Activated naive CD4-positive, alpha-beta T cell treated with anti-CD3 and anti-CD28 coated beads, Interleukin-2, amount 50 U/mL, for 72 hours (primary cell): ENCODE measurements at regions not wholly inside any gene's neighbourhood (a gene's known extent, or its start where the extent isn't known, plus 50 kb on each side); places are given as distances from the start of the nearest gene placed in this dataset.

Experiments
- ATAC-seq, 2 donors: fragments of 150-1000 bp; cut with Tn5 transposase; 2 replicates each; pipeline ENCODE4 v1.10.0; 2021; ENCODE audit warnings: mild to moderate bottlenecking in 2 of 2, moderate library complexity in 2 of 2
- DNase-seq, 2 donors: peaks; one replicate each; pipeline ENCODE4 v3.0.0; 2021 to 2022; ENCODE audit warnings: low spot score in 2 of 2
- H3K27ac Mint-ChIP-seq, 2 donors: one replicate each; pipeline ENCODE4 v1.8.0; 2022; ENCODE audit warnings: mild to moderate bottlenecking in 2 of 2, mixed read lengths in 2 of 2
- H3K36me3 Mint-ChIP-seq, 2 donors: one replicate each; pipeline ENCODE4 v1.8.0; 2022; ENCODE audit warnings: mixed read lengths in 2 of 2
- H3K9me3 Mint-ChIP-seq, 2 donors: one replicate each; pipeline ENCODE4 v1.8.0; 2022; ENCODE audit warnings: mixed read lengths in 2 of 2

GRCh38 chr1:30601316-30602085, 121.9 kb downstream of the MATN1 start:
- no peaks in the 10 kb centered on the region for H3K36me3 Mint-ChIP-seq
- peak overlapping the region in 1 of 2 donors; percentile 18 for H3K27ac Mint-ChIP-seq
- DNase-seq (no peak), ATAC-seq (no peak)
- H3K9me3 Mint-ChIP-seq, result no peaks in the 10 kb centered on the region

DNA sequence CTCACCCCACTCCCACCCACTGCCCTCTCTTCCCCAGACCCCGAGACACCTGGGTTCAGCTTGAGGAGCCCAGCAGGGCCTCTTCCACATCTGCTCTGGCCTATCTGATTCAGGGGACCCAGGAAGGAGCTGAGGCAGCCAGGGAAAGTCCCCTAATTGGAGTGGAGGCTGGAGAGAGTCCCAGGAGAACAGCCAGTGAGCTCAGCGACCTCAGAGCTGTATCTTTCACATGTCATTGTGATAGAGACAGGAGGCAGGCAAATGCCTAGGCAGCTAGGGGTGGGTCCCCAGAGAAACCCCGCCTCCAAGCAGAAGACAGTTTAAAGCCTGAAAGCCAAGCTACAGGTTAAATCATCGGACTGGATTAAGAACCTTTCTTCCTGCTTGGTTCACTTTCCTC, 122.7 kb downstream of the MATN1 start:
- ATAC-seq, result no peak
- DNase-seq, result no peak
- H3K9me3 Mint-ChIP-seq, result no peaks in the 10 kb centered on the region
- no peaks in the 10 kb centered on the region for H3K36me3 Mint-ChIP-seq
- no peak overlapping the region for H3K27ac Mint-ChIP-seq

DNA sequence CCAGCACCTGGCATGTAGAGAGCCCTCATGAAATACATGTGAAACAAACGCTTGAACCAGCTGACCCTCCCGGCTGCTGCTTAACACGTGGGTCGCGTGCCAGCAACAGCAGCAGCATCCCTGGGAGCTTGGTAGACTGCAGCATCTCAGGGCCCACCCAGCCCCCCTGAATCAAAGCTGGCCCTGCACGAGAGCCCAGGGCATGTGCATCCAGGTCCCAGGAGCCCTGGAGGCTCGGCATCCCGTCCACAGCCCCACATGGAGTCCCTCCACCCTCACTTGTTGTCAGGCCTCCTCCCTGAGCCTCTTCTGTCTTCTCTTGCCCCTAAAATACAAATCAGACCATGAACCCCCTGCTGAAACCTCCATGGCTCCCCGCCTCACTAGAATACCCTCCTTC, 123.1 kb downstream of the MATN1 start:
- DNase-seq (no peak), ATAC-seq (no peak)
- Mint-ChIP-seq H3K36me3 (no peaks in the 10 kb centered on the region), H3K27ac (no peak overlapping the region), H3K9me3 (no peaks in the 10 kb centered on the region)

DNA sequence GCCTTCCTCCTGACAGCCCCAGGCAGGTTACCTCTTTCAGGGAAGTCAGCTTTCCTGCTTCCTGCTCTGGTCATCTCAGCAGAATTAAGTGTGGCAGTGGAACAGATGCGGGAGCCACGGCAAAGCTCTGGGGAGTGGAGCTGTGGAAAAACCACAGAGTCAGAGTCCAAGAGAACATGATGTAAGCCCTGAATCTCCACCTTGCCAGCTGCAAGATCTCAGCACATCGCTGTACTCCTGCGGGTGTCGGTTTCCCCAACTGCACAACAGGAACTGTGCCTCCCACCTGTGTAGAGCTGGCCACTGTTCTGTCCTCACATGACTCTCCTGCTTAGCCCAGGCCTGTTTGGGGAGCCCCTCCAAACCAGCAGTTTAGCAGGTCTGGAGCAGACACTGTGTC, 123.7 kb downstream of the MATN1 start:
- DNase-seq, result no peak
- no peaks in the 10 kb centered on the region for H3K36me3 Mint-ChIP-seq
- no peak overlapping the region for H3K27ac Mint-ChIP-seq
- ATAC-seq, result no peak
- H3K9me3 Mint-ChIP-seq, result no peaks in the 10 kb centered on the region

DNA sequence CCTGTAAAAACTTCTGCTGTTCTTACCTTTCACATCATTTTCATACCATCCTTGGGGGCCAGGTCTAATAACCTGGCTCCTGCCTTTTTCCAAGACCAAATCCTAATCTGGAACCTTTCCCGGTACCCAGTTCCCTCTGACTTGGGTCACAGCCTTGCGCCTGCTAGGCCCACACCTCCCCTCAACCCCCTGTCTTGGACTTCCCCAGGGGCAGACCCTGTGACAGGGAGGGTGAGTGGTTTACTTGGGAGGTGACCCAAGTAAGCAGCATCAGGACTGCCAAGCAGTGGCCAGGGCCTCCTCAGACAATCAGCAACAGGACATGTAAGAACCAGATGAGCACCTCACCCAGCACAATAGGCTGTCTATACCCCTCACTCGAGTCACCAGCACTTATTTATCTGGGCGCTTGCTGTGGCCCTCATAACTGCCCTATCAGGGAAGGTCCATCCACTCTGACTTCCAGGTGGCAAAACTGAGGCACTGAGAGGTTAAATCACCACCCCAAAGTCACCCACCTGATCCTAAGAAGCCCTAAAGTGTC, 124.7 kb downstream of the MATN1 start:
- H3K9me3 Mint-ChIP-seq, result no peaks in the 10 kb centered on the region
- H3K36me3 Mint-ChIP-seq, result no peaks in the 10 kb centered on the region
- H3K27ac Mint-ChIP-seq, result no peak overlapping the region
- ATAC-seq, result no peak
- no peak for DNase-seq

DNA sequence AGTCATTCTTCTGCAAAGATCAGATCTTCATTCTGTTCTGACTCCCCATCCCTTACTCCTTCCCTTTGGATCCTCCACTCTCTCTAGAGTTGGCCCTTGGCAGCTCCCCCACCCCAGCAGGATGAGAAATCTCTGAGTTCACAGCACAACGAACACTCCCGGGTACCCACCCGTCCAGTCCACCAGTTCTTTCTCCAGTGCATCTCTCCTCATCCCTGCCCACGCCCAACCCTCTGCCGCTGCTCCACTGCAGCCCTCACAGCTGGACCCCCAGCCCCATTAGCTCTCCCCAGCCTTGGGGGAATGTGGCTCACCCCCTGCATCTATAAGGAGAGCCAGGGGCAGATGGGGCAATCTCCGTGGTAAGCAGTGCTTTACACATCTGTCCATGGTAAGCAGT, 125.7 kb downstream of the MATN1 start:
- no peak overlapping the region for H3K27ac Mint-ChIP-seq
- H3K36me3 Mint-ChIP-seq, result no peaks in the 10 kb centered on the region
- peaks cover 0 to 2% of the 10 kb centered on the region in 2 donors for H3K9me3 Mint-ChIP-seq
- ATAC-seq, result no peak
- no peak for DNase-seq

- Mint-ChIP-seq H3K27ac (no peak overlapping the region), H3K9me3 (peaks cover 0 to 5% of the 10 kb centered on the region in 2 donors), H3K36me3 (no peaks in the 10 kb centered on the region)
- no peak for DNase-seq
- ATAC-seq, result no peak
These were observed 126.5 kb downstream of the MATN1 start for GRCh38 chr1:30596891-30597290.

DNA sequence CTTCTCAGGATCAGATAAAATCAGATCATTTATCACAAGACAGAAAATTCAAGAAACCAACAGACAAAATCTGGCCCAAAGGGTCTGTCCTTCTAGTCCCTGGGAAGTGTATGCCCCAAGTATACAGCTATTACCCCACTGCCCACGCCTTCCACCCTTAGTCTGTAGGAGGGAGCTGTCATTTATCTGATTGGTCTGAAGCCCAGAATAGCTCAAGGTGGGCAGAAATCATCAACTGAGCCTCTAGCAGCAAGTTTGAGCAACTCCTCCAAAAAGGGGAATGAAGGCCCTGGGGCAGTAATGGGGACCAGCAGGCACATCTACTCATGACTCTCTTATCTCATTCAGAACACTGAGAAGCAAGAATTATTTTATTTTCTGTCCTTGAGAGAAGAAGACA, 126.9 kb downstream of the MATN1 start:
- Mint-ChIP-seq H3K36me3 (no peaks in the 10 kb centered on the region), H3K27ac (no peak overlapping the region), H3K9me3 (peaks cover 0 to 5% of the 10 kb centered on the region in 2 donors)
- DNase-seq (no peak), ATAC-seq (no peak)

DNA sequence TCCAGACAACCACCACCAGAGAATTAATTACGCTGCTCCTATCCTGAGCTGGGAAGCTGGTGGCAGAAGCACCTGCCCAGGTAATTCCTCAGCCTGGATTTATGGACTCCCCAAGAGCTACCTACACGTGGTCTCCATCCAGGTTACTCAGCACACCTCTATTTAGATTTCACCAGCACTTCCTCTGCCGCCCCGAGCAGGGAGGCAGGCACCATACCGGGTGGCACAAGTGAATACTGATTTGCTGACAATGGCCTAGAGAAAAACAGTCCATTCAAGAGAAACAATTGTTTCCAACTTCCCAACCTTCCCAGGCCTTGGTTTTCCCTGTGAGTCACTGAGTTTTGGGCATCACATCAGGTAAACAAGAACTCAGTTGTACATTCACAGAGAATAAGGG, 134.3 kb downstream of the MATN1 start:
- Mint-ChIP-seq H3K27ac (no peak overlapping the region), H3K36me3 (peaks cover 0 to 4% of the 10 kb centered on the region in 2 donors), H3K9me3 (peaks cover 3 to 8% of the 10 kb centered on the region in 2 donors)
- ATAC-seq, result no peak
- no peak for DNase-seq

DNA sequence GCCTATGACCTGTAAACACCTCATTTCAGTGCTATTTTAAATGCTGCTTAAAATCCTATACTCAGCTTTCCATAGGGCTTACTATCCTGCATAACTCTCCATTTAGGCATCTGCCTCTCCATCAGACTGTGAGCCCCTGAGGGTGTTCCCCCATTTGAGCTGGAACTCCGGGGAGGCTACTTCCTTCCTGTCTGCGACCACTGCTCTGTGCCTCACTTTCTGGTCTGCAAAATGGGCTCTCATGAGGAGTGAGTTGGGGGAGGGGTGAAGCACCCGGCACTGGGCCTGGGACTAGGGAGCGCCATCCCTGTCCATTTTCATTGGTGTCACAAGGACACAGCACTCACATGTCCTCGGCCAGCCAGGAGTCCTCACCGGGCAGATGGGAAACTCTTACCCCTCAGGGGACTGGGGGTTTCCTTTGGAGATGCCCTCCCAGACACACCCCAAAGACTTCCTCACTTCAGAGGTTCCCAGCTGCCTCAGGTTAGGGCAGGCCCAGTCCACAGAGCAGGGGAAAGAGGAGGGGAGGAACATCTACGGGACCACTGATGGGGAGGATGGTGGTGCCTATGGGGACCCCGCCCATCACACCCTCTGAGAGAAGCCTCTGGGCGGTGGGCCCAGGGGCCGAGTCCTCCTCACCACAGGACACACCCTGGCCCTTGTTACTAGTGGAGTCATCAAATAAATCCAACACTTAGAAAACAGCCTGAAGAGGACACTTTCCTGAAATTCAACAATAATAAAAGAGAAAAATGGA, 134.9 kb downstream of the MATN1 start:
- Mint-ChIP-seq H3K9me3 (peaks cover 4 to 12% of the 10 kb centered on the region in 2 donors), H3K36me3 (peaks cover 0 to 5% of the 10 kb centered on the region in 2 donors)
- ATAC-seq, result no peak

GRCh38 chr1:30586671-30587070, 136.7 kb downstream of the MATN1 start:
- ATAC-seq, result no peak
- peaks cover 8 to 19% of the 10 kb centered on the region in 2 donors for H3K9me3 Mint-ChIP-seq
- no peak for DNase-seq
- peaks cover 0 to 5% of the 10 kb centered on the region in 2 donors for H3K36me3 Mint-ChIP-seq
- H3K27ac Mint-ChIP-seq, result no peak overlapping the region

More for the DNA sequence above, 134.9 kb downstream of the MATN1 start:
- no peak overlapping the region for H3K27ac Mint-ChIP-seq
- no peak for DNase-seq

DNA sequence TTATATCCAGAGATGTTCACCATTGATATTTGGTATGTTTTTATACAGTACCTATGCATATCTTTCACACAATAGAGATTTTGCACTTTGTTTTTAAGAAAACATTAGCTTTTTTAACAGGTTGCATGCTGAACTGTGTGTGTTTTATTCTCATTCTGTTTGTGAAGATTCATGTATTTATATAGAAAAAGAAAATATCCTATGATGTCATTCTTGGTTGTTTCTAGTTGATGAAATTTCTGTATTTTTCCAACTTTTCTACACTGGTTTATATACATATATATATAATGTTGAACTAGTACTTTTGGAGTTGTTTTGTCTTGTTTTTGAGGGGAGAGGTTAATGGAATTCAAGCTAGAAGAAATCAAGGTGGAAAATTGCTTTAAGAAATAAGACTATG, 143.8 kb downstream of the MATN1 start:
- ATAC-seq (no peak), DNase-seq (no peak)
- Mint-ChIP-seq H3K27ac (no peak overlapping the region), H3K9me3 (peaks cover 8 to 21% of the 10 kb centered on the region in 2 donors), H3K36me3 (peaks cover 0 to 5% of the 10 kb centered on the region in 2 donors)

DNA sequence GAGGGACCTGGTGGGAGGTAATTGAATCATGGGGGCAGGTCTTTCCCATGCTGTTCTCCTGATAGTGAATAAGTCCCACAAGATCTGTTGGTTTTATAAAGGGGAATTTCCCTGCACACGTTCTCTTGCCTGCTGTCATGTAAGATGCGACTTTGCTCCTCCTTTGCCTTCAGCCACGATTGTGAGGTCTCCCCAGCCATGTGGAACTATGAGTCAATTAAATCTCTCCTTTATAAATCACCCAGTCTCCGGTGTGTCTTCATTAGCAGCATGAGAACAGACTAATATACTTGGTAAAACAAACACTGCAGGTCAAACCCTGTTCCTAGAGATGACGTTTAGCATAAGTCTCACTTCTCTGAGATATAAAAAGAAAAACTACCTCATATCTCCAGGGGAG, 148.3 kb downstream of the MATN1 start:
- DNase-seq (no peak), ATAC-seq (no peak)
- H3K36me3 Mint-ChIP-seq, result no peaks in the 10 kb centered on the region
- H3K9me3 Mint-ChIP-seq, result no peaks in the 10 kb centered on the region
- no peak overlapping the region for H3K27ac Mint-ChIP-seq

GRCh38 chr1:30572192-30572591, 151.2 kb downstream of the MATN1 start:
- no peak overlapping the region for H3K27ac Mint-ChIP-seq
- no peaks in the 10 kb centered on the region for H3K36me3 Mint-ChIP-seq
- no peak for DNase-seq
- no peaks in the 10 kb centered on the region for H3K9me3 Mint-ChIP-seq
- ATAC-seq, result no peak

- Mint-ChIP-seq H3K36me3 (no peaks in the 10 kb centered on the region), H3K27ac (no peak overlapping the region), H3K9me3 (no peaks in the 10 kb centered on the region)
- ATAC-seq (no peak), DNase-seq (no peak)
These were observed 152.0 kb downstream of the MATN1 start for GRCh38 chr1:30571380-30571779.

DNA sequence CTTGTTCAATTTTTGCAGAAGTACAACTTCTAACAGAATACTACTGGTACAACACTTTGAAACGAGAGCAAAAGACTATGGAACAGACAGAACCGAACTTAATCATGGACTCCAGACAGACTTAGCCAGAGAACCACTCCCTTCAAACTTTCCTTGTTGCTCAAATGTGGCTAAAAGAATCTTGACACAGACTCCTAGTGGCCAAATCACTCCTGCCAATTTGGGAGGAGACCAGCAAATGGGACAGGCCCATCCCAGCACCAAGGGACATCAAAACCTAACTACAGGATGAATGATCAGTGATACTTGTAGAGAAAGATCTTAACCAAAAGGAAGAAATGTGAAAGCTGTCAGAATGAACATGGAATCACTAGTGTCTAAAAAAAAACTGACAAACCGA, 154.0 kb downstream of the MATN1 start:
- ATAC-seq (no peak), DNase-seq (no peak)
- H3K36me3 Mint-ChIP-seq, result no peaks in the 10 kb centered on the region
- no peaks in the 10 kb centered on the region for H3K9me3 Mint-ChIP-seq
- H3K27ac Mint-ChIP-seq, result no peak overlapping the region

- H3K9me3 Mint-ChIP-seq, result peaks cover 17 to 21% of the 10 kb centered on the region in 2 donors
- DNase-seq (no peak), ATAC-seq (no peak)
- peaks cover 7 to 8% of the 10 kb centered on the region in 2 donors for H3K36me3 Mint-ChIP-seq
- no peak overlapping the region for H3K27ac Mint-ChIP-seq
These were observed 160.8 kb downstream of the MATN1 start for GRCh38 chr1:30562559-30562958.
